Neural cell (in vitro differentiated cells): ENCODE measurements at regions not wholly inside any gene's neighbourhood (a gene's known extent, or its start where the extent isn't known, plus 50 kb on each side); places are given as distances from the start of the nearest gene placed in this dataset.

Experiments used
- H2AFZ ChIP-seq: fragments of 200-600, 300-800 bp; sonication (generic), shearing (Covaris generic); 2 replicates; pipeline ENCODE4 v1.6.0; 2014; ENCODE audit warnings: low read depth, mild to moderate bottlenecking, antibody characterized with exemption, low read length, moderate library complexity
- H3F3A ChIP-seq: fragments of 200-600 bp; shearing (Covaris generic); 2 replicates; pipeline ENCODE4 v1.6.1; 2016; ENCODE audit warnings: mild to moderate bottlenecking, moderate library complexity, mixed read lengths, antibody characterized with exemption, low read length; ENCODE audit not compliant: insufficient read depth, poor library complexity, severe bottlenecking
- H3K27ac ChIP-seq: fragments of 200-600, 300-800 bp; sonication (generic), shearing (Covaris generic); 2 replicates; pipeline ENCODE4 v1.5.1; 2014; ENCODE audit warnings: mild to moderate bottlenecking, low read length, moderate library complexity
- H3K27me3 ChIP-seq: fragments of 300-800, 200-600 bp; sonication (generic), shearing (Covaris generic); 2 replicates; pipeline ENCODE4 v1.6.0; 2014; ENCODE audit warnings: mild to moderate bottlenecking, low read depth, low read length, moderate library complexity; ENCODE audit not compliant: insufficient read depth
- H3K36me3 ChIP-seq: fragments of 300-800, 200-600 bp; sonication (generic), shearing (Covaris generic); 2 replicates; pipeline ENCODE4 v1.5.1; 2014; ENCODE audit warnings: mild to moderate bottlenecking, antibody characterized with exemption, low read length, moderate library complexity; ENCODE audit not compliant: insufficient read depth
- H3K4me2 ChIP-seq: fragments of 300-800, 200-600 bp; sonication (generic), shearing (Covaris generic); 2 replicates; pipeline ENCODE4 v1.6.0; 2014; ENCODE audit warnings: mild to moderate bottlenecking, low read length
- H3K4me3 ChIP-seq: fragments of 300-800, 200-600 bp; sonication (generic), shearing (Covaris generic); 2 replicates; pipeline ENCODE4 v1.5.1; 2014; ENCODE audit warnings: mild to moderate bottlenecking, low read length, moderate library complexity
- H3K79me2 ChIP-seq: fragments of 200-600 bp; shearing (Covaris generic); replicated peaks from 2 replicates; pipeline ENCODE4 v1.6.0; 2014; ENCODE audit warnings: mild to moderate bottlenecking, low read length, moderate library complexity; ENCODE audit not compliant: insufficient read depth
- H3K9ac ChIP-seq: fragments of 300-800, 200-600 bp; sonication (generic), shearing (Covaris generic); 2 replicates; pipeline ENCODE4 v1.6.1; 2016; ENCODE audit warnings: mild to moderate bottlenecking, low read length, mixed read lengths
- H3K9me2 ChIP-seq: fragments of 200-600 bp; shearing (Covaris generic); 2 replicates; pipeline ENCODE4 v1.6.1; 2016; ENCODE audit warnings: mild to moderate bottlenecking, low read length, mixed read lengths; ENCODE audit not compliant: insufficient read depth
- H3K9me3 ChIP-seq: fragments of 200-600, 300-800 bp; sonication (generic), shearing (Covaris generic); 2 replicates; pipeline ENCODE4 v1.6.1; 2016; ENCODE audit warnings: mild to moderate bottlenecking, mixed run types, low read length, moderate library complexity, mixed read lengths
- H4K20me1 ChIP-seq: fragments of 200-600 bp; shearing (Covaris generic); 2 replicates; pipeline ENCODE4 v1.6.1; 2016; ENCODE audit warnings: mild to moderate bottlenecking, mixed run types; ENCODE audit not compliant: insufficient read depth
- CTCF ChIP-seq: fragments of 450-650 bp; IDR thresholded peaks from 2 replicates; pipeline ENCODE4 v1.5.1; 2014; ENCODE audit warnings: antibody characterized with exemption, mild to moderate bottlenecking, moderate library complexity; ENCODE audit not compliant: poor library complexity, severe bottlenecking
- EP300 ChIP-seq: fragments of 450-650 bp; conservative IDR thresholded peaks from 2 replicates; pipeline ENCODE4 v1.6.1; 2014; ENCODE audit warnings: antibody characterized with exemption, mild to moderate bottlenecking, moderate library complexity; ENCODE audit not compliant: poor library complexity, severe bottlenecking
- EZH2 ChIP-seq: fragments of 200-600, 300-800 bp; shearing (Covaris generic), sonication (generic); IDR thresholded peaks from 2 replicates; pipeline ENCODE4 v1.6.1; 2014; ENCODE audit warnings: antibody characterized with exemption, low read length, borderline replicate concordance, mild to moderate bottlenecking; ENCODE audit not compliant: insufficient read depth, poor library complexity, severe bottlenecking
- MXI1 ChIP-seq: fragments of 450-650 bp; conservative IDR thresholded peaks from 2 replicates; pipeline ENCODE4 v1.6.1; 2014; ENCODE audit warnings: antibody characterized with exemption, mild to moderate bottlenecking; ENCODE audit not compliant: poor library complexity, severe bottlenecking
- POLR2AphosphoS5 ChIP-seq: IDR thresholded peaks from 2 replicates; pipeline ENCODE4 v1.6.1; 2012
- RAD21 ChIP-seq: fragments of 450-650 bp; conservative IDR thresholded peaks from 2 replicates; pipeline ENCODE4 v1.6.1; 2014; ENCODE audit warnings: antibody characterized with exemption, mild to moderate bottlenecking, moderate library complexity
- REST ChIP-seq: IDR thresholded peaks from 2 replicates; pipeline ENCODE4 v1.6.1; 2012; ENCODE audit warnings: borderline replicate concordance
- SMC3 ChIP-seq: fragments of 450-650 bp; conservative IDR thresholded peaks from 2 replicates; pipeline ENCODE4 v1.6.1; 2014; ENCODE audit warnings: antibody characterized with exemption, mild to moderate bottlenecking, moderate library complexity; ENCODE audit not compliant: poor library complexity
- TAF1 ChIP-seq: IDR thresholded peaks from 2 replicates; pipeline ENCODE4 v1.6.1; 2012; ENCODE audit warnings: low read depth

- Histone ChIP-seq H3K27me3 (no peaks in the 10 kb centered on the region), H3K27ac (no peak overlapping the region), H3K4me2 (no peak overlapping the region), H2AFZ (no peak overlapping the region), H3K9me3 (no peaks in the 10 kb centered on the region), H3K9me2 (no peaks in the 10 kb centered on the region), H4K20me1 (no peaks in the 10 kb centered on the region), H3K9ac (no peak overlapping the region), H3F3A (no peaks in the 10 kb centered on the region), H3K36me3 (no peaks in the 10 kb centered on the region), H3K79me2 (no peaks in the 10 kb centered on the region), H3K4me3 (no peak overlapping the region)
- no peak for TF ChIP-seq MXI1
- TF ChIP-seq EP300 = no peak
- TF ChIP-seq EZH2 = no peak
- no peak for TF ChIP-seq REST
- TF ChIP-seq SMC3 = no peak
- no peak for TF ChIP-seq RAD21
- TF ChIP-seq CTCF = no peak
- TF ChIP-seq POLR2AphosphoS5 = no peak
- no peak for TF ChIP-seq TAF1
Observed at GRCh38 chr11:112794331-112794846, 166.8 kb upstream of the NCAM1 start.

GRCh38 chr11:112795142-112795815 is 165.9 kb upstream of the NCAM1 start:
- Histone ChIP-seq H3K9me3 (no peaks in the 10 kb centered on the region), H3K9me2 (no peaks in the 10 kb centered on the region), H3K9ac (no peak overlapping the region), H3K79me2 (no peaks in the 10 kb centered on the region), H3K36me3 (no peaks in the 10 kb centered on the region), H3K27ac (no peak overlapping the region), H2AFZ (no peak overlapping the region), H4K20me1 (no peaks in the 10 kb centered on the region), H3K27me3 (no peaks in the 10 kb centered on the region), H3K4me2 (no peak overlapping the region), H3K4me3 (no peak overlapping the region), H3F3A (no peaks in the 10 kb centered on the region)
- TF ChIP-seq MXI1 (no peak), REST (no peak), CTCF (no peak), SMC3 (no peak), POLR2AphosphoS5 (no peak), EZH2 (no peak), EP300 (no peak), TAF1 (no peak), RAD21 (no peak)
